ENCODE measurements at regions not wholly inside any gene's neighbourhood (a gene's known extent, or its start where the extent isn't known, plus 50 kb on each side); places are given as distances from the start of the nearest gene placed in this dataset.
"Not testable (repeated sequence)": the region's sequence is repeated elsewhere in the genome, so short reads cannot be mapped to it uniquely, and the experiment has no call there.

DNA sequence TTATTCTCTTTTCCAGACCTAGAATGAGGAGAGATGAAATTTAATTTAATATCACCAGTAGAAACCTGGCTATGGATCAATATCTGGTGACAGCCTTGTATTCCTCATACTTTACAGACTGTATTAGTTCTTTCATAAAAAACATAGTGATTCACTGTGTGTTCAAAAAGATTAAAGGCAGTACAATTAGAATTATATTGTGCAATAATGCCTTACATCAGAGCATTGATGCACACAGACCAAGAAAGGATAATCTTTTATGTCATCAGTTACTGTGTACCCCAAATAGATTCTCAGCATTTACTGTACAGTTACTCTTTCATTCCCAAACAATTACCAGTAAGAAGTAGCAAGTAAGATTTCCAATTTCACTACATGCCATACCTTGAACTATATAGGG is 260.5 kb upstream of the ANXA10 start:
- DNase-seq (ENCODE audit: low read depth in 2 of 2) = no peak

- no peak for DNase-seq (ENCODE audit: low read depth in 2 of 2)
Measured at GRCh38 chr4:167838686-167839085, 253.7 kb upstream of the ANXA10 start.

DNA sequence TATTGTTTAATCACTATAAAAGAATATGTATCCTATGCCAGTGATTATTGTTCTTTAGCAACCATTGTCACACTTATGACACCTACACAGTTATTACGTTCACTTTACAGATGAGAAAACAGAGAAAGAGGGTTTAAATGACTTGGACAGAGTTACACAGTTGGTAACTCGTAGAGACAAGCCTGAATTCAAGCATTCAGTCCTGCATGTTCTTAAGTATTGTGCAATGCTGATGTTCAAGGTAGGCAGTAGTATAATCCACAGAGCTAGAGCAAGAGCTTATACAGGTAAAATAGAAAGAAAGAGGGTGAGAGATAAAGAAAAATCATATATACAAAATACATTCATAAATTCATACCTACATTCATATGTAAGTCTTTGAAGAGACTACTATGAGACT is 249.8 kb upstream of the ANXA10 start:
- DNase-seq (ENCODE audit: low read depth in 2 of 2) = no peak

DNA sequence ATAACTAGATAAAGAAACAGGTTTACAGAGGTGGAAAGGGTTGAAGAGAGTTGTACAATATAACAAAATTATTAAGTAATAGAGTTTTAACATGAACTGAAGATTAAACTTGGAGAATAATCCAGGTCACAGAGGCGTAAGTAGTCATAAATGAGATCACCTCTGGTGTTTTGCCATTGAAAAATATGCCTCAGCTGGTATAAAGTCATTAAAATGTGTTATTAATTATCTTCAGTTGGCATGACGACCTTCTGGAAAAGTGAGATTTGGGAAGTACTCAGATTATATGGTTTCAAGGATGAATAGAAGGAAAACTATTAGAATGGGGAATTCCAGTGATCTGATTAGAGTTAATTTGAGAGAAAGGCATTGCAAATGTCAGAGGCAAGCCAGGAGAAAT is 237.5 kb upstream of the ANXA10 start:
- no peak for DNase-seq (ENCODE audit: low read depth in 2 of 2)

- not testable (repeated sequence) for DNase-seq (ENCODE audit: low read depth in 2 of 2)
Measured at GRCh38 chr4:167858127-167858526, 234.2 kb upstream of the ANXA10 start.

DNA sequence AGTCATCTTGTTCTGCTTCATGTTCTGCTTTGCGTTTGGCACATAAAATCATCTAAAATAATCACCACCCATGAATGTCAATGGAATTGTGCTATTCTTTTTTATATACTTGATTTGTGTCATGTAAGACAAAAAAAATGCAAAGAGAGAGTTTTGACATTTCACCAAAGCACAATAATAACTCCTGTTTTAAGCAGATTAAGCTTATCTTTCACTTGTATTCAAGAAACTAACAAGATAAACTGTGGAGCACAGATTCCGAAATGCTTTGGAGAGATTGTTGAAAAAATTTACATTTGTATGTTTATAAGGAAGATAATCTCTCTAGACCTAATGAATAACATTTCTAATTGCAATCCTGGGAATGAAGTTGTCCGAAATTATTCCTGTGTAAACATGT is 225.1 kb upstream of the ANXA10 start:
- DNase-seq (ENCODE audit: low read depth in 2 of 2) = no peak

GRCh38 chr4:167868163-167868562 is 224.2 kb upstream of the ANXA10 start:
- no peak for DNase-seq (ENCODE audit: low read depth in 2 of 2)

GRCh38 chr4:167873496-167873895 is 218.8 kb upstream of the ANXA10 start:
- no peak for DNase-seq (ENCODE audit: low read depth in 2 of 2)

DNA sequence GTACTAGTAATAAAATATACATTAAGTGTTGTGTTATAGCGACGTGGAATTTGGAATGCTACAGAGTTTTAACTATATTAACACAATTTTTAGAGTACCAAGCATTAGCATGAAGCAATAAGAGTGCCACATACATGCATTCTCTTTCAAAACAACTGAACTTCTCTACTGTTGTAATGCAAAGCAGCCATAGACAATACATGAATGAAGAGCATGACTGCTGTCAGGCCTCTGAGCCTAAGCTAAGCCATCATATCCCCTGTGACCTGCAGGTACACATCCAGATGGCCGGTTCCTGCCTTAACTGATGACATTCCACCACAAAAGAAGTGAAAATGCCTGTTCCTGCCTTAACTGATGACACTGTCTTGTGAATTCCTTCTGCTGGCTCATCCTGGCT is 216.2 kb upstream of the ANXA10 start:
- DNase-seq (ENCODE audit: low read depth in 2 of 2) = not testable (repeated sequence)

- DNase-seq (ENCODE audit: low read depth in 2 of 2) = not testable (repeated sequence)
Measured at GRCh38 chr4:167877826-167878225, 214.5 kb upstream of the ANXA10 start.

GRCh38 chr4:167883266-167883665 is 209.1 kb upstream of the ANXA10 start:
- DNase-seq (ENCODE audit: low read depth in 2 of 2) = no peak

DNA sequence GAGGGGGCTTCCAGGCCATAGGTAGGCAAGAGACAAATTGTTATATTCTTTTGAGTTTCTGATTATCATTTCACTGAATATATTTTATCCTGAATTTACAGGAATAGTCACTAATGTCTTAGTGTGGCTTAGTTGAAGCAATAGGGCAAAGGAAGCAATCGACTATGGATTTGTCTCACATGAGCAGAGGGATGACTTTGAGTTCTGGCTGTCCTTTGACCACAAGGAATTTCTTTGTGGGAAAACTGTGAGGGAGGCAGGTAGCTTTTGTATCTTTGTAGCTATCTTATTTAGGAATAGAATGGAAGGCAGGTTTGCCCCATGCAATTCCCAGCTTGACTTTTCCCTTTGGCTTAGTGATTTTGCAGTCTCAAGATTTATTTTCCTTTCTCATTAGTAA is 207.3 kb upstream of the ANXA10 start:
- DNase-seq (ENCODE audit: low read depth in 2 of 2) = no peak

- no peak for DNase-seq (ENCODE audit: low read depth in 2 of 2)
Measured at GRCh38 chr4:167885872-167886271, 206.5 kb upstream of the ANXA10 start.

- DNase-seq (ENCODE audit: low read depth in 2 of 2) = no peak
Measured at GRCh38 chr4:167887726-167888125, 204.6 kb upstream of the ANXA10 start.

- DNase-seq (ENCODE audit: low read depth in 2 of 2) = no peak
Measured at GRCh38 chr4:167890226-167890625, 202.1 kb upstream of the ANXA10 start.

- DNase-seq (ENCODE audit: low read depth in 2 of 2) = no peak
Measured at GRCh38 chr4:167893531-167893930, 198.8 kb upstream of the ANXA10 start.

- not testable (repeated sequence) for DNase-seq (ENCODE audit: low read depth in 2 of 2)
Measured at GRCh38 chr4:167896260-167896659, 196.1 kb upstream of the ANXA10 start.

- DNase-seq (ENCODE audit: low read depth in 2 of 2) = no peak
Measured at GRCh38 chr4:167897116-167897515, 195.2 kb upstream of the ANXA10 start.

DNA sequence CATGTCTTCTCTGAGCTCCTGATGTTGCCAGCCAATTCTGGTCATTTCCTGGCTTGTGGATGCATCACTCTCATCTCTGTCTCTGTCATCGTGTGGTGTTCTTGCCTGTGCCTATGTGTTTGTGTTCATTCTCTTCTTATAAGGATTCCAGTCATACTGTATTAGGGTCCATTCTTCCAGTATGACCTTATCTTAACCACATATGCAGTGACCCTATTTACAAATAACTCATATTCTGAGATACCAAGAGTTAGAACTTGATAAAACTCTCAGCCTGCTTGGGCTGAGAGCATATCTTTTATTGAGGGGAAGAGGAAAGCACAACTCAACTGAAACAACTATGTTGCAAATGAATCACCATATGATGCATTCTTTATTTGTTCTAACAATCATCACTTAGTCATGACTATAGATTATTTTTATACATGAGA is 189.0 kb upstream of the ANXA10 start:
- DNase-seq (ENCODE audit: low read depth in 2 of 2) = no peak

- no peak for DNase-seq (ENCODE audit: low read depth in 2 of 2)
Measured at GRCh38 chr4:167906851-167907250, 185.5 kb upstream of the ANXA10 start.

- DNase-seq (ENCODE audit: low read depth in 2 of 2) = no peak
Measured at GRCh38 chr4:167908816-167909215, 183.5 kb upstream of the ANXA10 start.

- not testable (repeated sequence) for DNase-seq (ENCODE audit: low read depth in 2 of 2)
Measured at GRCh38 chr4:167912535-167912934, 179.8 kb upstream of the ANXA10 start.

DNA sequence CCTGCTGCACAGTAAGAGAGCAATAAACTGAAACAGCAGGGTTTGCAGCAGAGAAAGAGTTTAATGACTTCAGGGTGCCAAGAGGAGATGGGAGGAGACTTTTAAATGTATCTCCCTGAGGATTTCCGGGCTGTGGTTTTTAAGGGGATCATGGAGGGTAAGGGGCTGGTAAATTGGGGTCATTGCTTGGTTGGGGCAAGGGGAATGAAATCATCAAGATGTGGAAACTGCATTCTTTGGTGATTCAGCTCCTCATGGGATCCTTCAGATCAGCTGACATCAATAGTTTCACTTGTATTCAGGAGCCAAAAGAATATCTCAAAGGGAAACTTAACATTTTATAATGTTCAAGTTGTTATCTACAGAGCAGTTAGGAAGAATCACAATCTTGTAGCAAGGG is 174.3 kb upstream of the ANXA10 start:
- DNase-seq (ENCODE audit: low read depth in 2 of 2) = no peak

DNA sequence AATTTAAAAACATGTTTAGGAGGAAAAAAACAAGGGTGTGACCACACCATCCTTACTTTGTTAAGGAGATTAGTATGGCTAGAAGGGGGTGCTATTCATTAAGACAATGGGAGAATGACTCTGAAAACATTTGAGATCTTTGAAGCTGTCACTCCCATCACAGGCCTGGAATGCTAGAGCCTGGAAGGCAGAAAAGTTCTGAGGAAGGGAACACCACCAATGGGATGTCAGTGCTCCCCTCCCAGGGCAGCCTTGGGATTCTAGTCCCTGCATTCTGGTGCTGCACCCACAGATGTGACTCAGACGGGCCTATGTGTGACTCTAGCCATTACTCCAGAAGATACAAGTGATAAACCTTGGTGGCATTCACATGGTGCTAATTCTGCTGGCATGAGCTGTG is 162.2 kb upstream of the ANXA10 start:
- no peak for DNase-seq (ENCODE audit: low read depth in 2 of 2)

GRCh38 chr4:167934216-167934615 is 158.1 kb upstream of the ANXA10 start:
- no peak for DNase-seq (ENCODE audit: low read depth in 2 of 2)
